ENCODE measurements at regions not wholly inside any gene's neighbourhood (a gene's known extent, or its start where the extent isn't known, plus 50 kb on each side); places are given as distances from the start of the nearest gene placed in this dataset.

- no peak for DNase-seq
These were observed 88.8 kb upstream of the ZBTB40 start for GRCh38 chr1:22362626-22363402.

- no peak for DNase-seq
These were observed 88.0 kb upstream of the ZBTB40 start for GRCh38 chr1:22363403-22364325.

- DNase-seq = no peak
These were observed 87.4 kb upstream of the ZBTB40 start for GRCh38 chr1:22364326-22364650.

GRCh38 chr1:22364764-22365163, 86.9 kb upstream of the ZBTB40 start:
- DNase-seq = no peak

- no peak for DNase-seq
These were observed 86.0 kb upstream of the ZBTB40 start for GRCh38 chr1:22365331-22366295.

GRCh38 chr1:22366346-22366745, 85.3 kb upstream of the ZBTB40 start:
- DNase-seq = no peak

- no peak for DNase-seq
These were observed 83.5 kb upstream of the ZBTB40 start for GRCh38 chr1:22368125-22368524.

- no peak for DNase-seq
These were observed 82.1 kb upstream of the ZBTB40 start for GRCh38 chr1:22369294-22370189.

GRCh38 chr1:22370190-22370498, 81.5 kb upstream of the ZBTB40 start:
- DNase-seq = no peak

- no peak for DNase-seq
These were observed 80.2 kb upstream of the ZBTB40 start for GRCh38 chr1:22371408-22371807.

- no peak for DNase-seq
These were observed 78.4 kb upstream of the ZBTB40 start for GRCh38 chr1:22373252-22373651.

- DNase-seq = no peak
These were observed 77.7 kb upstream of the ZBTB40 start for GRCh38 chr1:22374001-22374400.

GRCh38 chr1:22375601-22376000, 76.0 kb upstream of the ZBTB40 start:
- no peak for DNase-seq

- DNase-seq = no peak
These were observed 75.7 kb upstream of the ZBTB40 start for GRCh38 chr1:22376001-22376400.

- no peak for DNase-seq
These were observed 75.1 kb upstream of the ZBTB40 start for GRCh38 chr1:22376546-22376945.

GRCh38 chr1:22376976-22377375, 74.7 kb upstream of the ZBTB40 start:
- DNase-seq = no peak

GRCh38 chr1:22379566-22379965, 72.1 kb upstream of the ZBTB40 start:
- DNase-seq = no peak

GRCh38 chr1:22380024-22380785, 71.4 kb upstream of the ZBTB40 start:
- no peak for DNase-seq

- DNase-seq = no peak
These were observed 67.9 kb upstream of the ZBTB40 start for GRCh38 chr1:22383526-22384294.

- no peak for DNase-seq
These were observed 66.1 kb upstream of the ZBTB40 start for GRCh38 chr1:22385537-22385936.

- DNase-seq = no peak
These were observed 64.9 kb upstream of the ZBTB40 start for GRCh38 chr1:22386774-22387173.
